Activated B cell treated with CpG ODN at 0.5 μM for 24 hours (primary cell): ENCODE measurements at regions not wholly inside any gene's neighbourhood (a gene's known extent, or its start where the extent isn't known, plus 50 kb on each side); places are given as distances from the start of the nearest gene placed in this dataset.

Experiments used
- ATAC-seq: fragments of 200-7000 bp; cut with Tn5 transposase; one replicate; pipeline ENCODE4 v1.10.0; 2021; ENCODE audit warnings: low read depth, mild to moderate bottlenecking, moderate library complexity
- CTCF ChIA-PET: fragments of 350-600 bp; sonication (Branson Sonifier 250); formaldehyde crosslinking; loops from one replicate; lab custom pipeline; 2021; ENCODE audit warnings: antibody characterized with exemption; lab: Charles Lee
- POLR2A ChIA-PET: fragments of 350-600 bp; sonication (Branson Sonifier 250); formaldehyde crosslinking; loops from one replicate; lab custom pipeline; 2021; ENCODE audit warnings: antibody characterized with exemption; lab: Charles Lee
- DNase-seq: peaks from one replicate; pipeline ENCODE4 v3.0.0; 2022
- H3K27ac Mint-ChIP-seq: one replicate; pipeline ENCODE4 v1.8.0; 2020; ENCODE audit warnings: mixed read lengths
- H3K27me3 Mint-ChIP-seq: one replicate; pipeline ENCODE4 v1.8.0; 2021; ENCODE audit warnings: mixed read lengths
- H3K36me3 Mint-ChIP-seq: one replicate; pipeline ENCODE4 v1.8.0; 2021; ENCODE audit warnings: low read depth, mixed read lengths
- H3K4me1 Mint-ChIP-seq: one replicate; pipeline ENCODE4 v1.8.0; 2021; ENCODE audit warnings: mixed read lengths
- H3K4me3 Mint-ChIP-seq: one replicate; pipeline ENCODE4 v1.8.0; 2020; ENCODE audit warnings: mild to moderate bottlenecking, mixed read lengths
- H3K9me3 Mint-ChIP-seq: one replicate; pipeline ENCODE4 v1.8.0; 2020; ENCODE audit warnings: mixed read lengths
- CTCF ChIP-seq: fragments of 200-600 bp; IDR thresholded peaks from one replicate; pipeline ENCODE4 v1.8.0; 2022; ENCODE audit warnings: antibody characterized with exemption, mild to moderate bottlenecking
- intact Hi-C: fragments of 100-400 bp; cut with micrococcal nuclease; formaldehyde crosslinking; loops from one replicate; pipeline ENCODE4 v1.15.1; 2024

- ChIA-PET POLR2A (no interaction called here), CTCF (no interaction called here)
- Mint-ChIP-seq H3K27ac (no peak overlapping the region), H3K4me1 (no peaks in the 10 kb centered on the region), H3K9me3 (no peaks in the 10 kb centered on the region), H3K4me3 (no peak overlapping the region), H3K27me3 (no peaks in the 10 kb centered on the region), H3K36me3 (no peaks in the 10 kb centered on the region)
- intact Hi-C loops = no loop called here
- DNase-seq (no peak), ATAC-seq (no peak)
- TF ChIP-seq CTCF = no peak
Observed at GRCh38 chr3:137207616-137208015, 249.8 kb downstream of the IL20RB start.

GRCh38 chr3:137217733-137218132 is 259.9 kb downstream of the IL20RB start:
- no peaks in the 10 kb centered on the region for H3K4me1 Mint-ChIP-seq
- DNase-seq (no peak), ATAC-seq (no peak)
- no peak overlapping the region for H3K4me3 Mint-ChIP-seq
- ChIA-PET POLR2A (no interaction called here), CTCF (no interaction called here)
- TF ChIP-seq CTCF = no peak
- H3K9me3 Mint-ChIP-seq = peaks cover 4% of the 10 kb centered on the region
- H3K36me3 Mint-ChIP-seq = no peaks in the 10 kb centered on the region
- H3K27me3 Mint-ChIP-seq = no peaks in the 10 kb centered on the region
- intact Hi-C loops = no loop called here
- H3K27ac Mint-ChIP-seq = no peak overlapping the region

- H3K27ac Mint-ChIP-seq = no peak overlapping the region
- no peak for TF ChIP-seq CTCF
- H3K9me3 Mint-ChIP-seq = peaks cover 4% of the 10 kb centered on the region
- DNase-seq = no peak
- ChIA-PET CTCF (no interaction called here), POLR2A (no interaction called here)
- H3K4me3 Mint-ChIP-seq = no peak overlapping the region
- intact Hi-C loops = no loop called here
- H3K4me1 Mint-ChIP-seq = no peaks in the 10 kb centered on the region
- no peak for ATAC-seq
- H3K27me3 Mint-ChIP-seq = no peaks in the 10 kb centered on the region
- no peaks in the 10 kb centered on the region for H3K36me3 Mint-ChIP-seq
Observed at GRCh38 chr3:137219801-137220445, 262.1 kb downstream of the IL20RB start.

- no peaks in the 10 kb centered on the region for H3K4me1 Mint-ChIP-seq
- H3K9me3 Mint-ChIP-seq = peaks cover 2% of the 10 kb centered on the region
- POLR2A ChIA-PET = no interaction called here
- H3K4me3 Mint-ChIP-seq = no peak overlapping the region
- DNase-seq (no peak), ATAC-seq (no peak)
- no peak for TF ChIP-seq CTCF
- H3K27me3 Mint-ChIP-seq = no peaks in the 10 kb centered on the region
- no peak overlapping the region for H3K27ac Mint-ChIP-seq
- CTCF ChIA-PET = no interaction called here
- no peaks in the 10 kb centered on the region for H3K36me3 Mint-ChIP-seq
- intact Hi-C loops = no loop called here
Observed at GRCh38 chr3:137222736-137223225, 265.0 kb downstream of the IL20RB start.

- intact Hi-C loops = no loop called here
- Mint-ChIP-seq H3K9me3 (no peaks in the 10 kb centered on the region), H3K36me3 (no peaks in the 10 kb centered on the region), H3K27me3 (no peaks in the 10 kb centered on the region), H3K4me1 (no peaks in the 10 kb centered on the region), H3K4me3 (no peak overlapping the region), H3K27ac (no peak overlapping the region)
- ChIA-PET POLR2A (no interaction called here), CTCF (no interaction called here)
- no peak for ATAC-seq
- no peak for TF ChIP-seq CTCF
- no peak for DNase-seq
Observed at GRCh38 chr3:137224464-137224863, 266.7 kb downstream of the IL20RB start.
